HEK293 (cell line): ENCODE measurements at regions not wholly inside any gene's neighbourhood (a gene's known extent, or its start where the extent isn't known, plus 50 kb on each side); places are given as distances from the start of the nearest gene placed in this dataset.

ENCODE experiments used
- BCL11B ChIP-seq: fragments of 450-650 bp; formaldehyde crosslinking; IDR thresholded peaks from 2 replicates; pipeline ENCODE4 v1.5.1; 2016; ENCODE audit warnings: low read depth, missing biosample characterization, missing genetic modification characterization
- BCL6B ChIP-seq: fragments of 450-650 bp; formaldehyde crosslinking; IDR thresholded peaks from 2 replicates; pipeline ENCODE4 v1.5.1; 2017; ENCODE audit warnings: missing biosample characterization, missing genetic modification characterization
- EGR2 ChIP-seq: fragments of 450-650 bp; formaldehyde crosslinking; IDR thresholded peaks from 2 replicates; pipeline ENCODE4 v1.5.1; 2016; ENCODE audit warnings: low read depth, missing biosample characterization, missing genetic modification characterization
- GLIS2 ChIP-seq: fragments of 450-650 bp; formaldehyde crosslinking; IDR thresholded peaks from 2 replicates; pipeline ENCODE4 v1.5.1; 2016; ENCODE audit warnings: missing biosample characterization, missing genetic modification characterization
- IKZF3 ChIP-seq: fragments of 450-650 bp; IDR thresholded peaks from 2 replicates; pipeline ENCODE4 v1.5.0; 2018; ENCODE audit warnings: missing biosample characterization, mild to moderate bottlenecking, missing genetic modification characterization, moderate library complexity
- MYNN ChIP-seq: fragments of 450-650 bp; formaldehyde crosslinking; IDR thresholded peaks from 2 replicates; pipeline ENCODE4 v1.5.1; 2016; ENCODE audit warnings: missing biosample characterization, missing genetic modification characterization, borderline replicate concordance
- MZF1 ChIP-seq: fragments of 450-650 bp; formaldehyde crosslinking; IDR thresholded peaks from 2 replicates; pipeline ENCODE4 v1.5.1; 2017; ENCODE audit warnings: missing biosample characterization, missing genetic modification characterization, borderline replicate concordance
- PRDM2 ChIP-seq: fragments of 450-650 bp; formaldehyde crosslinking; IDR thresholded peaks from 2 replicates; pipeline ENCODE4 v1.5.1; 2016; ENCODE audit warnings: missing biosample characterization, missing genetic modification characterization, borderline replicate concordance
- YY2 ChIP-seq: fragments of 450-650 bp; formaldehyde crosslinking; IDR thresholded peaks from 2 replicates; pipeline ENCODE4 v1.5.1; 2016; ENCODE audit warnings: missing biosample characterization, missing genetic modification characterization
- ZBTB17 ChIP-seq: fragments of 450-650 bp; formaldehyde crosslinking; IDR thresholded peaks from 2 replicates; pipeline ENCODE4 v1.5.1; 2016; ENCODE audit warnings: missing biosample characterization, missing genetic modification characterization
- ZBTB21 ChIP-seq: fragments of 450-650 bp; formaldehyde crosslinking; IDR thresholded peaks from 2 replicates; pipeline ENCODE4 v1.5.1; 2017; ENCODE audit warnings: missing biosample characterization, missing genetic modification characterization
- ZFP41 ChIP-seq: fragments of 450-650 bp; formaldehyde crosslinking; IDR thresholded peaks from 2 replicates; pipeline ENCODE4 v1.5.1; 2016; ENCODE audit warnings: missing biosample characterization, missing genetic modification characterization, borderline replicate concordance
- ZNF155 ChIP-seq: fragments of 450-650 bp; formaldehyde crosslinking; IDR thresholded peaks from 2 replicates; pipeline ENCODE4 v1.5.1; 2016; ENCODE audit warnings: missing biosample characterization, missing genetic modification characterization
- ZNF174 ChIP-seq: fragments of 450-650 bp; formaldehyde crosslinking; IDR thresholded peaks from 2 replicates; pipeline ENCODE4 v1.5.0; 2017; ENCODE audit warnings: missing biosample characterization, mild to moderate bottlenecking, missing genetic modification characterization
- ZNF223 ChIP-seq: fragments of 450-650 bp; formaldehyde crosslinking; IDR thresholded peaks from 2 replicates; pipeline ENCODE4 v1.5.1; 2016; ENCODE audit warnings: missing biosample characterization, missing genetic modification characterization
- ZNF274 ChIP-seq, 2 experiments: fragments of 200-500 bp in 1 of 2; fragments of 450-650 bp in 1 of 2; sonication (Bioruptor generic) in 1 of 2; formaldehyde crosslinking in 1 of 2; IDR thresholded peaks; 2 replicates each; pipeline versions ENCODE4 v1.5.1 to v1.6.1; 2014 to 2016; ENCODE audit warnings: borderline replicate concordance in 1 of 2, inconsistent platforms in 1 of 2, low read length in 1 of 2, missing biosample characterization in 1 of 2, missing genetic modification characterization in 1 of 2
- ZNF350 ChIP-seq: fragments of 450-650 bp; formaldehyde crosslinking; IDR thresholded peaks from 2 replicates; pipeline ENCODE4 v1.5.0; 2017; ENCODE audit warnings: missing biosample characterization, mild to moderate bottlenecking, missing genetic modification characterization
- ZNF37A ChIP-seq: fragments of 450-650 bp; IDR thresholded peaks from 2 replicates; pipeline ENCODE4 v1.5.1; 2018; ENCODE audit warnings: missing biosample characterization, missing genetic modification characterization
- ZNF549 ChIP-seq: fragments of 450-650 bp; IDR thresholded peaks from 2 replicates; pipeline ENCODE4 v1.5.1; 2018; ENCODE audit warnings: missing biosample characterization, missing genetic modification characterization, mild to moderate bottlenecking, inconsistent platforms, moderate library complexity
- ZNF558 ChIP-seq: fragments of 450-650 bp; formaldehyde crosslinking; IDR thresholded peaks from 2 replicates; pipeline ENCODE4 v1.5.1; 2016; ENCODE audit warnings: missing biosample characterization, missing genetic modification characterization
- ZNF624 ChIP-seq: fragments of 450-650 bp; formaldehyde crosslinking; IDR thresholded peaks from 2 replicates; pipeline ENCODE4 v1.5.1; 2017; ENCODE audit warnings: missing biosample characterization, missing genetic modification characterization
- ZNF654 ChIP-seq: fragments of 450-650 bp; formaldehyde crosslinking; IDR thresholded peaks from 2 replicates; pipeline ENCODE4 v1.5.1; 2016; ENCODE audit warnings: low read depth, missing biosample characterization, missing genetic modification characterization
- ZNF704 ChIP-seq: fragments of 450-650 bp; formaldehyde crosslinking; IDR thresholded peaks from 2 replicates; pipeline ENCODE4 v1.5.1; 2016; ENCODE audit warnings: missing biosample characterization, missing genetic modification characterization
- ZNF791 ChIP-seq: fragments of 450-650 bp; formaldehyde crosslinking; IDR thresholded peaks from 2 replicates; pipeline ENCODE4 v1.5.1; 2016; ENCODE audit warnings: missing biosample characterization, missing genetic modification characterization
- ZNF830 ChIP-seq: fragments of 450-650 bp; IDR thresholded peaks from 2 replicates; pipeline ENCODE4 v1.5.0; 2018; ENCODE audit warnings: missing biosample characterization, missing genetic modification characterization, low read depth, mild to moderate bottlenecking, moderate library complexity
- ZSCAN23 ChIP-seq: fragments of 450-650 bp; formaldehyde crosslinking; IDR thresholded peaks from 2 replicates; pipeline ENCODE4 v1.5.1; 2016; ENCODE audit warnings: missing biosample characterization, missing genetic modification characterization
- TF ChIP-seq, protein P1 (sequence below): fragments of 450-650 bp; formaldehyde crosslinking; IDR thresholded peaks from 2 replicates; pipeline ENCODE4 v1.5.1; 2017; ENCODE audit warnings: missing biosample characterization, missing genetic modification characterization
- TF ChIP-seq, protein P2 (sequence below): fragments of 450-650 bp; formaldehyde crosslinking; IDR thresholded peaks from 2 replicates; pipeline ENCODE4 v1.5.1; 2016; ENCODE audit warnings: missing biosample characterization, missing genetic modification characterization
- TF ChIP-seq, protein P3 (sequence below): fragments of 450-650 bp; formaldehyde crosslinking; IDR thresholded peaks from 2 replicates; pipeline ENCODE4 v1.5.1; 2016; ENCODE audit warnings: missing biosample characterization, missing genetic modification characterization

DNA sequence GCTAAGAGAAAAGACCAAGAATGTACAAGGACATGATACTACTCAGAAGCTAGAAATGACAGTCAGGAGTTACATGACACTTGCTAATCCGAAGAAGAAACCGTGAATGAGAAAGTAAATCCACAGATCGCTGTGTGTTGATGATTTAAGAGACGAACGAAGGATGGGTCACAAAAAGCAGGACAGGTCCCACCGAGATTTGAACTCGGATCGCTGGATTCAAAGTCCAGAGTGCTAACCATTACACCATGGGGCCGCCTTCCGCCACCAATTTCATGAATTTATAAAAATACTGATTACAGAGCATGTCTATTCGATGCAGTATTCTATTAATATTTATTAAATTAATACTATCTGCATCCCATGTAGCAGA, 54.0 kb upstream of the BTN3A2 start (continued):
- TF ChIP-seq IKZF3 (tag by site-specific recombination): no peak
- TF ChIP-seq ZNF155 (tag by site-specific recombination): no peak
- TF ChIP-seq ZNF624 (tag by site-specific recombination): 0 out of 2 replicates have a peak, but pooled peaks have one; percentile 36
- no peak for TF ChIP-seq EGR2 (tag by site-specific recombination)
- TF ChIP-seq ZFP41 (tag by site-specific recombination): no peak
- TF ChIP-seq ZSCAN23 (tag by site-specific recombination): no peak
- TF ChIP-seq ZNF37A (tag by site-specific recombination): no peak
- TF ChIP-seq ZNF223: no peak
- no peak for TF ChIP-seq ZNF558 (tag by site-specific recombination)
- TF ChIP-seq BCL6B (tag by site-specific recombination): no peak
- TF ChIP-seq, protein P1, sequence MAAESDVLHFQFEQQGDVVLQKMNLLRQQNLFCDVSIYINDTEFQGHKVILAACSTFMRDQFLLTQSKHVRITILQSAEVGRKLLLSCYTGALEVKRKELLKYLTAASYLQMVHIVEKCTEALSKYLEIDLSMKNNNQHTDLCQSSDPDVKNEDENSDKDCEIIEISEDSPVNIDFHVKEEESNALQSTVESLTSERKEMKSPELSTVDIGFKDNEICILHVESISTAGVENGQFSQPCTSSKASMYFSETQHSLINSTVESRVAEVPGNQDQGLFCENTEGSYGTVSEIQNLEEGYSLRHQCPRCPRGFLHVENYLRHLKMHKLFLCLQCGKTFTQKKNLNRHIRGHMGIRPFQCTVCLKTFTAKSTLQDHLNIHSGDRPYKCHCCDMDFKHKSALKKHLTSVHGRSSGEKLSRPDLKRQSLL (tag by site-specific recombination): peak; percentile 24; the same call in 1 of the 2 replicates
- no peak for TF ChIP-seq ZNF830 (tag by site-specific recombination)
- TF ChIP-seq MZF1 (tag by site-specific recombination): no peak
- TF ChIP-seq ZBTB21 (tag by site-specific recombination): no peak
- TF ChIP-seq ZNF274 (IDR thresholded peaks at IDR 0.05; ENCODE audit: low read length): no peak
- no peak for TF ChIP-seq ZNF274 (tag by site-specific recombination; IDR thresholded peaks at IDR 0.05; ENCODE audit: borderline replicate concordance)
- TF ChIP-seq BCL11B (tag by site-specific recombination): no peak
- TF ChIP-seq ZBTB17 (tag by site-specific recombination): peak; percentile 65; the same call in 1 of the 2 replicates
- no peak for TF ChIP-seq ZNF704 (tag by site-specific recombination)
- peak; percentile 70 for TF ChIP-seq ZNF549 (tag by site-specific recombination)
- TF ChIP-seq ZNF791 (tag by site-specific recombination): no peak
- TF ChIP-seq, protein P2, sequence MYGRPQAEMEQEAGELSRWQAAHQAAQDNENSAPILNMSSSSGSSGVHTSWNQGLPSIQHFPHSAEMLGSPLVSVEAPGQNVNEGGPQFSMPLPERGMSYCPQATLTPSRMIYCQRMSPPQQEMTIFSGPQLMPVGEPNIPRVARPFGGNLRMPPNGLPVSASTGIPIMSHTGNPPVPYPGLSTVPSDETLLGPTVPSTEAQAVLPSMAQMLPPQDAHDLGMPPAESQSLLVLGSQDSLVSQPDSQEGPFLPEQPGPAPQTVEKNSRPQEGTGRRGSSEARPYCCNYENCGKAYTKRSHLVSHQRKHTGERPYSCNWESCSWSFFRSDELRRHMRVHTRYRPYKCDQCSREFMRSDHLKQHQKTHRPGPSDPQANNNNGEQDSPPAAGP (tag by site-specific recombination): no peak
- no peak for TF ChIP-seq ZNF654 (tag by site-specific recombination)
- no peak for TF ChIP-seq MYNN (tag by site-specific recombination)
- no peak for TF ChIP-seq PRDM2 (tag by site-specific recombination)
- no peak for TF ChIP-seq GLIS2 (tag by site-specific recombination)
- TF ChIP-seq, protein P3, sequence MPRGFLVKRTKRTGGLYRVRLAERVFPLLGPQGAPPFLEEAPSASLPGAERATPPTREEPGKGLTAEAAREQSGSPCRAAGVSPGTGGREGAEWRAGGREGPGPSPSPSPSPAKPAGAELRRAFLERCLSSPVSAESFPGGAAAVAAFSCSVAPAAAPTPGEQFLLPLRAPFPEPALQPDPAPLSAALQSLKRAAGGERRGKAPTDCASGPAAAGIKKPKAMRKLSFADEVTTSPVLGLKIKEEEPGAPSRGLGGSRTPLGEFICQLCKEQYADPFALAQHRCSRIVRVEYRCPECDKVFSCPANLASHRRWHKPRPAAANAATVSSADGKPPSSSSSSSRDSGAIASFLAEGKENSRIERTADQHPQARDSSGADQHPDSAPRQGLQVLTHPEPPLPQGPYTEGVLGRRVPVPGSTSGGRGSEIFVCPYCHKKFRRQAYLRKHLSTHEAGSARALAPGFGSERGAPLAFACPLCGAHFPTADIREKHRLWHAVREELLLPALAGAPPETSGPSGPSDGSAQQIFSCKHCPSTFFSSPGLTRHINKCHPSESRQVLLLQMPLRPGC: peak; percentile 13; the same call in 1 of the 2 replicates
- no peak for TF ChIP-seq ZNF174 (tag by site-specific recombination)
- no peak for TF ChIP-seq ZNF350 (tag by site-specific recombination)
- no peak for TF ChIP-seq YY2
